GM19395 (cell line): ENCODE measurements at regions not wholly inside any gene's neighbourhood (a gene's known extent, or its start where the extent isn't known, plus 50 kb on each side); places are given as distances from the start of the nearest gene placed in this dataset.
"Not testable (repeated sequence)": the region's sequence is repeated elsewhere in the genome, so short reads cannot be mapped to it uniquely, and the experiment has no call there.

Source experiments
- ATAC-seq: cut with Tn5 transposase; IDR thresholded peaks from one replicate; pipeline ENCODE4 v1.9.1; 2021; ENCODE audit warnings: mild to moderate bottlenecking, moderate library complexity; ENCODE audit not compliant: unreplicated experiment

GRCh38 chr2:125582516-125582915 lies 1073.4 kb upstream of the GYPC start:
- ATAC-seq = no peak

GRCh38 chr2:125584732-125585131 lies 1071.2 kb upstream of the GYPC start:
- ATAC-seq = no peak

- ATAC-seq = no peak
Observed at GRCh38 chr2:125588780-125589179, 1067.2 kb upstream of the GYPC start.

GRCh38 chr2:125591954-125592353 lies 1064.0 kb upstream of the GYPC start:
- ATAC-seq = no peak

GRCh38 chr2:125593036-125593435 lies 1062.9 kb upstream of the GYPC start:
- ATAC-seq = no peak

- no peak for ATAC-seq
Observed at GRCh38 chr2:125596612-125597011, 1059.3 kb upstream of the GYPC start.

- no peak for ATAC-seq
Observed at GRCh38 chr2:125615438-125615837, 1040.5 kb upstream of the GYPC start.

GRCh38 chr2:125630377-125630776 lies 1025.6 kb upstream of the GYPC start:
- no peak for ATAC-seq

- ATAC-seq = no peak
Observed at GRCh38 chr2:125634662-125635061, 1021.3 kb upstream of the GYPC start.

GRCh38 chr2:125638345-125638744 lies 1017.6 kb upstream of the GYPC start:
- ATAC-seq = no peak

GRCh38 chr2:125642032-125642431 lies 1013.9 kb upstream of the GYPC start:
- no peak for ATAC-seq

GRCh38 chr2:125643128-125643527 lies 1012.8 kb upstream of the GYPC start:
- no peak for ATAC-seq

GRCh38 chr2:125643585-125643984 lies 1012.4 kb upstream of the GYPC start:
- ATAC-seq = no peak

GRCh38 chr2:125644257-125644656 lies 1011.7 kb upstream of the GYPC start:
- ATAC-seq = no peak

- no peak for ATAC-seq
Observed at GRCh38 chr2:125652280-125652679, 1003.7 kb upstream of the GYPC start.

- ATAC-seq = no peak
Observed at GRCh38 chr2:125654226-125654625, 1001.7 kb upstream of the GYPC start.

- no peak for ATAC-seq
Observed at GRCh38 chr2:125656190-125656589, 999.8 kb upstream of the GYPC start.

GRCh38 chr2:125658583-125658982 lies 997.4 kb upstream of the GYPC start:
- no peak for ATAC-seq

GRCh38 chr2:125660369-125660768 lies 995.6 kb upstream of the GYPC start:
- ATAC-seq = not testable (repeated sequence)

GRCh38 chr2:125667630-125668029 lies 988.3 kb upstream of the GYPC start:
- ATAC-seq = no peak

- ATAC-seq = no peak
Observed at GRCh38 chr2:125679903-125680302, 976.1 kb upstream of the GYPC start.

- ATAC-seq = no peak
Observed at GRCh38 chr2:125680809-125681208, 975.1 kb upstream of the GYPC start.

- no peak for ATAC-seq
Observed at GRCh38 chr2:125681576-125681975, 974.4 kb upstream of the GYPC start.
